Nephron progenitor cell (in vitro differentiated cells): ENCODE measurements at regions not wholly inside any gene's neighbourhood (a gene's known extent, or its start where the extent isn't known, plus 50 kb on each side); places are given as distances from the start of the nearest gene placed in this dataset.

Experiments
- DNase-seq: peaks from one replicate; pipeline ENCODE4 v3.0.0; 2021
- H3K27ac Mint-ChIP-seq: 2 replicates; pipeline ENCODE4 v1.8.0; 2021; ENCODE audit warnings: mild to moderate bottlenecking, moderate library complexity, mixed read lengths
- H3K27me3 Mint-ChIP-seq: 2 replicates; pipeline ENCODE4 v1.8.0; 2021; ENCODE audit warnings: mild to moderate bottlenecking, low read depth, mixed read lengths; ENCODE audit not compliant: poor library complexity
- H3K36me3 Mint-ChIP-seq: 2 replicates; pipeline ENCODE4 v1.8.0; 2021; ENCODE audit warnings: low read depth, mixed read lengths
- H3K4me1 Mint-ChIP-seq: 2 replicates; pipeline ENCODE4 v1.8.0; 2021; ENCODE audit warnings: mixed read lengths
- H3K4me3 Mint-ChIP-seq: 2 replicates; pipeline ENCODE4 v1.8.0; 2021; ENCODE audit warnings: mild to moderate bottlenecking, moderate library complexity, mixed read lengths
- H3K9me3 Mint-ChIP-seq: 2 replicates; pipeline ENCODE4 v1.8.0; 2021; ENCODE audit warnings: mild to moderate bottlenecking, moderate library complexity, mixed read lengths
- TF ChIP-seq, protein P1 (sequence below): fragments of 200-600 bp; sonication (generic); IDR thresholded peaks from 2 replicates; pipeline ENCODE4 v1.5.0; 2021; ENCODE audit warnings: antibody characterized with exemption

DNA sequence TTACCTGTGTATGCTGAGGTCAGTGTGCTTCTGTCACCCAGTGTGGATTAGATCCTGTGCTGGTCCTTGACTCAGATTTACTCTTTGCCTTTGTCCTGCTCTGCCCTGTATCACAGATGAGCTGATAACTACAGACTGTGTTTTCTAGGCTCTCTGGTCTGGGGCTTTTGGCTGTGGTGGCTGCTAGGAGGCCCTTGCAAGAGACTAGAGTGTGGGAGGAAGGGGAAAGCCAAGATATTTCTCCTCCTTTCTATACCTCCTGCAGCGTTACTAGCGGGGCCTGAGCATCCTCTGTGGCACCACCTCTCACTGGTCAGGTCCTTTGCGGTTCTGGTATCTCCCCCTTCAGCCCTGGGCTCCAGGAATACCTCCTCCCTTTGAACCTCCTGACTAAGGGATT lies 282.3 kb upstream of the TBC1D5 start:
- TF ChIP-seq, protein P1, sequence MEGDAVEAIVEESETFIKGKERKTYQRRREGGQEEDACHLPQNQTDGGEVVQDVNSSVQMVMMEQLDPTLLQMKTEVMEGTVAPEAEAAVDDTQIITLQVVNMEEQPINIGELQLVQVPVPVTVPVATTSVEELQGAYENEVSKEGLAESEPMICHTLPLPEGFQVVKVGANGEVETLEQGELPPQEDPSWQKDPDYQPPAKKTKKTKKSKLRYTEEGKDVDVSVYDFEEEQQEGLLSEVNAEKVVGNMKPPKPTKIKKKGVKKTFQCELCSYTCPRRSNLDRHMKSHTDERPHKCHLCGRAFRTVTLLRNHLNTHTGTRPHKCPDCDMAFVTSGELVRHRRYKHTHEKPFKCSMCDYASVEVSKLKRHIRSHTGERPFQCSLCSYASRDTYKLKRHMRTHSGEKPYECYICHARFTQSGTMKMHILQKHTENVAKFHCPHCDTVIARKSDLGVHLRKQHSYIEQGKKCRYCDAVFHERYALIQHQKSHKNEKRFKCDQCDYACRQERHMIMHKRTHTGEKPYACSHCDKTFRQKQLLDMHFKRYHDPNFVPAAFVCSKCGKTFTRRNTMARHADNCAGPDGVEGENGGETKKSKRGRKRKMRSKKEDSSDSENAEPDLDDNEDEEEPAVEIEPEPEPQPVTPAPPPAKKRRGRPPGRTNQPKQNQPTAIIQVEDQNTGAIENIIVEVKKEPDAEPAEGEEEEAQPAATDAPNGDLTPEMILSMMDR: no peak

DNA sequence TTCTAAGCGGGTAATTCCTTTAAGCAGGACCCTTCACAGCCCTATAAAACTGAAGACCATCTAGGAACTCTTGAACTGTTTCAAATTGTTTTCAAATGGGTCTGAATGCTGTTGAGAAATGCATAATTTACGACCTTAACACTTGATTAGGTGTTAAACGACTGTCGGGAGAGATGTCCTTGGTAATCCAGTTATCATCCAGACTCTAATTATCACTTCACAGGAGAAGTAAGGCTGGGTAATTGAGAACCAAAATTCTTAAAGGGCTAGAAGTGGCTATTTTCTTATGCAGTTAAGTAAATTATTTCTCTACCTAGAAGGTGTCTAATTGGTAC lies 276.7 kb upstream of the TBC1D5 start:
- H3K27ac Mint-ChIP-seq: no peak overlapping the region
- DNase-seq: no peak
- H3K4me3 Mint-ChIP-seq: no peak overlapping the region
- peaks cover 39% of the 10 kb centered on the region for H3K27me3 Mint-ChIP-seq
- TF ChIP-seq, protein P1: no peak
- peaks cover 14% of the 10 kb centered on the region for H3K9me3 Mint-ChIP-seq
- H3K36me3 Mint-ChIP-seq: peaks cover 44% of the 10 kb centered on the region
- H3K4me1 Mint-ChIP-seq: peaks cover 21% of the 10 kb centered on the region

More for the DNA sequence above, 282.3 kb upstream of the TBC1D5 start:
- H3K36me3 Mint-ChIP-seq: peaks cover 41% of the 10 kb centered on the region
- H3K4me1 Mint-ChIP-seq: peaks cover 4% of the 10 kb centered on the region
- no peak for DNase-seq
- peaks cover 48% of the 10 kb centered on the region for H3K27me3 Mint-ChIP-seq
- H3K27ac Mint-ChIP-seq: no peak overlapping the region
- H3K4me3 Mint-ChIP-seq: no peak overlapping the region
- peaks cover 11% of the 10 kb centered on the region for H3K9me3 Mint-ChIP-seq

DNA sequence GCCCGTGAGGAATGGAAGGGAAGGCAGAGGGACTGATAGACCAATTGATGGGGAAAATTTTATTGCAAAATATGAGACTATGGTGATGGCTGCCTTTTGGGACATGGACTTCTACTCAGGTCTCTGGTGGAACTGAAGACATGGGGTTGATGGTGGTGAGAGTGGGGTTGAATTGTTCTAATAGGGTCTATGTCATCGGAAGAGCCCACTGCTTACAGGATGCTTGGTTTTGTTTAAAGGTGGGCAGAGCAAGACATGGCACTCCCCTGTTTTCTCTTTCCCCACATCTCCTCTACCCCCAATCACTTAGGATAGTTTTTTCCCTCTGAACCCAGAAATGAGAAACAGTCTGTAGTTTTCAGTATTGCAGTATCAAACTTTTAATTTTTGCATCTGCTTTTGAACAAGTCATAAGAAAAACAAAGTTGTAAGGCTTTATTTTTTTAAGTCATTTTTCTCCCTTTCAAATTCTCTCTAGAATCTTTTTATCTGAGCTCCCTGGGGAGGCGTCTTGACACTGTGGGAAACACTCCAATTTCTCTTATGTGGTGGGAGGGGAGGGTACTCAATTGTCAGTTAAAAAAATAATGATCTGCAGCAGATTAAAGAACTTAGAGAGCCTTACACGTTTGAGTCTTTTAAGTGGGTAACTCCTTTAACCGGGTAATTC lies 276.2 kb upstream of the TBC1D5 start:
- H3K27me3 Mint-ChIP-seq: peaks cover 36% of the 10 kb centered on the region
- H3K36me3 Mint-ChIP-seq: peaks cover 47% of the 10 kb centered on the region
- H3K9me3 Mint-ChIP-seq: peaks cover 14% of the 10 kb centered on the region
- peaks cover 21% of the 10 kb centered on the region for H3K4me1 Mint-ChIP-seq
- H3K27ac Mint-ChIP-seq: no peak overlapping the region
- no peak overlapping the region for H3K4me3 Mint-ChIP-seq
- no peak for DNase-seq
- TF ChIP-seq, protein P1: no peak

DNA sequence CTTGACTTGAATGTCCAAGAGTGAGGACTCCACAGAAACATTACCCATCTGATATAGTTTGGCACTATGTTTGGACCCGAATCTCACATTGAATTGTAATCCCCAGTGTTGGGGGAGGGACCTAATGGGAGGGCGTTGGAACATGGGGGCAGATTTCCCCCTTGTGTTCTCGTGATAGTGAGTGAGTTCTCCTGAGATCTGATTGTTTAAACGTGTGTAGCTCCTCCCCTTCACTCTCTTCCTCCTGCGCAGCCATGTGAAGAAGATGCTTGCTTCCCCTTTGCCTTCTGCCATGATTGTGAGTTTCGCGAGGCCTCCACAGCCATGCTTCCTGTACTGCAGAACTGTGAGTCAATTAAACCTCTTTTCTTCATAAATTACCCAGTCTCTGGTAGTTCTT lies 273.9 kb upstream of the TBC1D5 start:
- Mint-ChIP-seq H3K4me3 (no peak overlapping the region), H3K9me3 (peaks cover 13% of the 10 kb centered on the region), H3K27me3 (peaks cover 49% of the 10 kb centered on the region), H3K4me1 (peaks cover 21% of the 10 kb centered on the region), H3K27ac (no peak overlapping the region), H3K36me3 (peaks cover 40% of the 10 kb centered on the region)
- DNase-seq: no peak
- TF ChIP-seq, protein P1: no peak

DNA sequence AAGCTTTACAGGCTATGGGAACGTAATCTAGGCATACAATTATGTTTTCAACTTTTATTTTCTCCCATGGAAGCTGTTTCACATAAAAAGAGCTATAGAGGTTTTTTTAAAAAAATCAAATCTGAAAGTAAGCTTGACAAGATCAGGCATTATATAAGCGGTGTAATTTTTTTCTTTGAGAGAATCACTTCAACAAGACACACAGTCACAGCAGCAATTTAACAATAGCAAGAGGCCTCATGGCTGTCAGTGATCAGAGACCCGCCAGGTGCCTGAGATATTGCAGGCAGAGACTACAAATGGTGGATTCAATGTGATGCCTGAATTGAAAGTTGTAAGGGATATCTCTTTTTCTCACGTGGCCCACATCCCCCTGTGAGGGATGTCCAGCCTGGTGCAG lies 270.5 kb upstream of the TBC1D5 start:
- Mint-ChIP-seq H3K4me3 (no peak overlapping the region), H3K9me3 (peaks cover 13% of the 10 kb centered on the region), H3K36me3 (peaks cover 39% of the 10 kb centered on the region), H3K27ac (no peak overlapping the region), H3K27me3 (peaks cover 43% of the 10 kb centered on the region), H3K4me1 (no peaks in the 10 kb centered on the region)
- no peak for DNase-seq
- TF ChIP-seq, protein P1: no peak

DNA sequence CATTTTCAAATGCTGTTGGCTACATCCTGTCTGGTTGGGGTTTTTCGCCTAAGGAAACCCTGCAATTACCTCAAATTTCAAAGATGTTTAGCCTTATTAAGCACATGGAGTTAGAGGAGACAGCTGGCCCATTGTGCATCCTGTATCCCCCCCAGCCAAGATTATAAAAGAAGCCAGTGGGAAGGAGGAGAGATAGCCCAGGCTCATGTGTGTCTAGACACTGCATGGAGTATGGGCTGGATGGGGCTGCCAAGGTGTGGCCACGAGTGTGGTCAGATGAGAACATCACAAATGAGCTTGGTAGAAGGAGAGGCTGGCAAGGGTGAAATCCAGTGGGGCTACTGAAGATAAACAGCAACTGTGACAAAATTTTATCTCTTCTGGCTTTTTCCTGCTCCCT lies 270.0 kb upstream of the TBC1D5 start:
- peaks cover 13% of the 10 kb centered on the region for H3K9me3 Mint-ChIP-seq
- peaks cover 43% of the 10 kb centered on the region for H3K27me3 Mint-ChIP-seq
- peaks cover 37% of the 10 kb centered on the region for H3K36me3 Mint-ChIP-seq
- DNase-seq: no peak
- no peak overlapping the region for H3K27ac Mint-ChIP-seq
- no peak overlapping the region for H3K4me3 Mint-ChIP-seq
- no peaks in the 10 kb centered on the region for H3K4me1 Mint-ChIP-seq
- TF ChIP-seq, protein P1: no peak
